Natural killer cell (primary cell): ENCODE measurements at regions not wholly inside any gene's neighbourhood (a gene's known extent, or its start where the extent isn't known, plus 50 kb on each side); places are given as distances from the start of the nearest gene placed in this dataset.
"Not testable (repeated sequence)": the region's sequence is repeated elsewhere in the genome, so short reads cannot be mapped to it uniquely, and the experiment has no call there.

Experiments used
- ATAC-seq, 3 donors: fragments of 150-1000 bp in 2 of 3; fragments of 200-7000 bp in 1 of 3; cut with Tn5 transposase; 1 replicate in 1 of 3; 2 replicates in 2 of 3; pipeline ENCODE4 v1.10.0; 2021; ENCODE audit warnings: mild to moderate bottlenecking in 2 of 3, moderate library complexity in 2 of 3
- DNase-seq, 2 donors: peaks; one replicate each; pipeline versions ENCODE4 v3.0.0 to v3.0.0-alpha.2; 2013 to 2021; ENCODE audit warnings: mixed read lengths in 1 of 2
- H3K27ac ChIP-seq: one replicate; pipeline ENCODE4 v1.5.1; 2013; ENCODE audit warnings: mild to moderate bottlenecking, low read length
- H3K27me3 ChIP-seq: one replicate; pipeline ENCODE4 v1.6.1; 2013; ENCODE audit warnings: low read length; ENCODE audit not compliant: control insufficient read depth, insufficient read depth
- H3K36me3 ChIP-seq: one replicate; pipeline ENCODE4 v1.6.1; 2013; ENCODE audit warnings: low read length; ENCODE audit not compliant: control insufficient read depth, insufficient read depth
- H3K4me1 ChIP-seq: one replicate; pipeline ENCODE4 v1.6.1; 2013; ENCODE audit warnings: low read length; ENCODE audit not compliant: control insufficient read depth, insufficient read depth
- H3K4me3 ChIP-seq: one replicate; pipeline ENCODE4 v1.5.1; 2013; ENCODE audit warnings: low read length
- H3K9me3 ChIP-seq: one replicate; pipeline ENCODE4 v1.6.1; 2013; ENCODE audit warnings: low read length; ENCODE audit not compliant: control insufficient read depth, insufficient read depth
- H3K27ac Mint-ChIP-seq, 2 donors: one replicate each; pipeline ENCODE4 v1.8.0; 2022; ENCODE audit warnings: mild to moderate bottlenecking in 2 of 2, mixed read lengths in 2 of 2, moderate library complexity in 1 of 2
- H3K27me3 Mint-ChIP-seq, 2 donors: one replicate each; pipeline ENCODE4 v1.8.0; 2022; ENCODE audit warnings: low read depth in 2 of 2, mixed read lengths in 2 of 2
- H3K36me3 Mint-ChIP-seq: one replicate; pipeline ENCODE4 v1.8.0; 2022; ENCODE audit warnings: mixed read lengths
- H3K4me1 Mint-ChIP-seq, 2 donors: one replicate each; pipeline ENCODE4 v1.8.0; 2022; ENCODE audit warnings: mixed read lengths in 2 of 2
- H3K4me3 Mint-ChIP-seq: one replicate; pipeline ENCODE4 v1.8.0; 2022; ENCODE audit warnings: mild to moderate bottlenecking, moderate library complexity, mixed read lengths
- H3K9me3 Mint-ChIP-seq, 2 donors: one replicate each; pipeline ENCODE4 v1.8.0; 2022; ENCODE audit warnings: mixed read lengths in 2 of 2
- WGBS: methylation state at CpG from one replicate; pipeline ENCODE4 v1.1.7; 2013; ENCODE audit warnings: missing lambda C conversion rate; ENCODE audit not compliant: insufficient coverage; 5-methylcytosine and 5-hydroxymethylcytosine counted together
- intact Hi-C: fragments of 100-400 bp; cut with micrococcal nuclease; formaldehyde crosslinking; loops from one replicate; pipeline ENCODE4 v1.14.2; 2022
- TF ChIP-seq, protein P1 (sequence below): fragments of 200-600 bp; IDR thresholded peaks from one replicate; pipeline ENCODE4 v1.8.0; 2022; ENCODE audit warnings: antibody characterized with exemption

GRCh38 chr10:21421016-21421415 is 104.5 kb downstream of the SKIDA1 start:
- Mint-ChIP-seq H3K4me1 (no peaks in the 10 kb centered on the region), H3K36me3 (no peaks in the 10 kb centered on the region), H3K9me3 (no peaks in the 10 kb centered on the region), H3K27ac (no peak overlapping the region), H3K27me3 (peaks cover 0 to 7% of the 10 kb centered on the region in 2 donors), H3K4me3 (no peak overlapping the region)
- DNase-seq, result no peak
- TF ChIP-seq, protein P1, sequence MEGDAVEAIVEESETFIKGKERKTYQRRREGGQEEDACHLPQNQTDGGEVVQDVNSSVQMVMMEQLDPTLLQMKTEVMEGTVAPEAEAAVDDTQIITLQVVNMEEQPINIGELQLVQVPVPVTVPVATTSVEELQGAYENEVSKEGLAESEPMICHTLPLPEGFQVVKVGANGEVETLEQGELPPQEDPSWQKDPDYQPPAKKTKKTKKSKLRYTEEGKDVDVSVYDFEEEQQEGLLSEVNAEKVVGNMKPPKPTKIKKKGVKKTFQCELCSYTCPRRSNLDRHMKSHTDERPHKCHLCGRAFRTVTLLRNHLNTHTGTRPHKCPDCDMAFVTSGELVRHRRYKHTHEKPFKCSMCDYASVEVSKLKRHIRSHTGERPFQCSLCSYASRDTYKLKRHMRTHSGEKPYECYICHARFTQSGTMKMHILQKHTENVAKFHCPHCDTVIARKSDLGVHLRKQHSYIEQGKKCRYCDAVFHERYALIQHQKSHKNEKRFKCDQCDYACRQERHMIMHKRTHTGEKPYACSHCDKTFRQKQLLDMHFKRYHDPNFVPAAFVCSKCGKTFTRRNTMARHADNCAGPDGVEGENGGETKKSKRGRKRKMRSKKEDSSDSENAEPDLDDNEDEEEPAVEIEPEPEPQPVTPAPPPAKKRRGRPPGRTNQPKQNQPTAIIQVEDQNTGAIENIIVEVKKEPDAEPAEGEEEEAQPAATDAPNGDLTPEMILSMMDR, result no peak
- no peak overlapping the region for H3K4me3 ChIP-seq
- no peak overlapping the region for H3K27ac ChIP-seq
- no peak for ATAC-seq
- intact Hi-C loops, result no loop called here
- H3K9me3 ChIP-seq, result no peaks in the 10 kb centered on the region
- H3K27me3 ChIP-seq, result no peaks in the 10 kb centered on the region
- 67% methylated on average over 2 of the region's 2 CpGs for WGBS
- H3K36me3 ChIP-seq, result no peaks in the 10 kb centered on the region
- no peaks in the 10 kb centered on the region for H3K4me1 ChIP-seq

DNA sequence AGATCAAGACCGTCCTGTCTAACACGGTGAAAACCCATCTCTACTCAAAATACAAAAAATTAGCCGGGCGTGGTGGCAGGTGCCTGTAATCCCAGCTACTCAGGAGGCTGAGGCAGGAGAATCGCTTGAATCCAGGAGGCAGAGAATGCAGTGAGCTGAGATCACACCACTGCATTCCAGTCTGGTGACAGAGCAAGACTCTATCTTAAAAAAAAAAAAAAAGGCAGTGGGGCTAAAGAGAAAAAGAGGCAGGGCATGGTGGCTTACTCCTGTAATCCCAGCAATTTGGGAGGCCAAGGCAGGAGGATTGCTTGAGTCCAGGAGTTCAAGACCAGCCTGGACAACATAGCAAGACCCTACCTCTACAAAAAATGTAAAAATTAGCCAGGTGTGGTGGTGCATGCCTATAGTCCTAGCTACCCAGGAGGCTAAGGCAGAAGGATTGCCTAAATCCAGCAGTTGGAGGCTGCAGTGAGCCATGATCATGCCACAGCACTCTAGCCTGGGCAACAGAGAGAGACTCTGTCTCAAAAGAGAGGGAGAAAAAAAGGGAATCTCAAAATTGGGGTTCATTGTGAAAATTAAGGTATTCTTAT is 106.4 kb downstream of the SKIDA1 start:
- WGBS, result 97% methylated on average over 5 of the region's 5 CpGs
- H3K27me3 Mint-ChIP-seq, H3K27me3 ChIP-seq, H3K4me3 ChIP-seq, H3K27ac Mint-ChIP-seq, H3K27ac ChIP-seq, H3K36me3 ChIP-seq, H3K9me3 Mint-ChIP-seq, ATAC-seq, DNase-seq, H3K4me1 ChIP-seq, intact Hi-C loops, H3K36me3 Mint-ChIP-seq, H3K9me3 ChIP-seq, H3K4me3 Mint-ChIP-seq, H3K4me1 Mint-ChIP-seq: not testable (repeated sequence)

DNA sequence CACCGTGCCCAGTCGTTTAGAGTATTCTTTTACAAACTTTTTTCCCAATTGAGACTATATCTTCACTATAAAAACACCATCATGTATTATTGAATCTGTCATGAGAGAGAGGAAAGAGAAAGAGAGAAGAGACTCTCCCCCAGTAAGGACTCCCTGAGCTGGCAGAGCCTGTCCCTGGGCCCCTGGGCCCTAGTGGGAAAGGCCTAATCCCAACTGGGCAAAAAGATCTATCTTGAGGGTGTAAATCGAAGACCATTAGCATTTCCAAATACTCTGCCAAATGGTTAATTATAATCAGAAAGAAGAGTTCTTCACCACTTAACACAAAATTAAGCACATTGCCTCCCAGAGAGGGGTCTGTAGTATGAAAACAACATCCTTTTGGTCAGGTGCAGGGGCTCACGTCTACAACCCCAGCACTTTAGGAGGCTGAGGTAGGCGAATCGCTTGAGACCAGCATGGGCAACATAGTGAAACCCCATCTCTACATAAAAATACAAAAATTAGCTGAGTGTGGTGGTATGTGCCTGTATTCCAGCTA is 108.2 kb downstream of the SKIDA1 start:
- no peaks in the 10 kb centered on the region for H3K36me3 ChIP-seq
- WGBS, result 92% methylated on average over 5 of the region's 6 CpGs
- Mint-ChIP-seq H3K4me3 (no peak overlapping the region), H3K9me3 (no peaks in the 10 kb centered on the region), H3K36me3 (no peaks in the 10 kb centered on the region), H3K4me1 (no peaks in the 10 kb centered on the region), H3K27ac (no peak overlapping the region), H3K27me3 (peaks cover 0 to 11% of the 10 kb centered on the region in 2 donors)
- ATAC-seq (no peak), DNase-seq (no peak)
- no peaks in the 10 kb centered on the region for H3K9me3 ChIP-seq
- intact Hi-C loops, result no loop called here
- H3K27me3 ChIP-seq, result no peaks in the 10 kb centered on the region
- no peak overlapping the region for H3K4me3 ChIP-seq
- TF ChIP-seq, protein P1, result no peak
- no peaks in the 10 kb centered on the region for H3K4me1 ChIP-seq
- no peak overlapping the region for H3K27ac ChIP-seq

GRCh38 chr10:21413680-21414079 is 111.8 kb downstream of the SKIDA1 start:
- no peaks in the 10 kb centered on the region for H3K36me3 ChIP-seq
- intact Hi-C loops, result no loop called here
- no CpG with 5 or more reads among the region's 2 CpGs for WGBS
- Mint-ChIP-seq H3K36me3 (no peaks in the 10 kb centered on the region), H3K9me3 (no peaks in the 10 kb centered on the region), H3K4me3 (no peak overlapping the region), H3K27me3 (peaks cover 0 to 4% of the 10 kb centered on the region in 2 donors), H3K27ac (no peak overlapping the region), H3K4me1 (no peaks in the 10 kb centered on the region)
- no peaks in the 10 kb centered on the region for H3K4me1 ChIP-seq
- H3K27ac ChIP-seq, result no peak overlapping the region
- H3K9me3 ChIP-seq, result no peaks in the 10 kb centered on the region
- ATAC-seq (no peak), DNase-seq (no peak)
- H3K4me3 ChIP-seq, result no peak overlapping the region
- no peaks in the 10 kb centered on the region for H3K27me3 ChIP-seq
- TF ChIP-seq, protein P1, result no peak
